Superior temporal gyrus (tissue), 1 donor: ENCODE measurements at regions not wholly inside any gene's neighbourhood (a gene's known extent, or its start where the extent isn't known, plus 50 kb on each side); places are given as distances from the start of the nearest gene placed in this dataset.
"Not testable (repeated sequence)": the region's sequence is repeated elsewhere in the genome, so short reads cannot be mapped to it uniquely, and the experiment has no call there.

Experiments
- DNase-seq: peaks from one replicate; pipeline ENCODE4 v3.0.0-alpha.2; 2016; ENCODE audit errors: extremely low spot score

DNA sequence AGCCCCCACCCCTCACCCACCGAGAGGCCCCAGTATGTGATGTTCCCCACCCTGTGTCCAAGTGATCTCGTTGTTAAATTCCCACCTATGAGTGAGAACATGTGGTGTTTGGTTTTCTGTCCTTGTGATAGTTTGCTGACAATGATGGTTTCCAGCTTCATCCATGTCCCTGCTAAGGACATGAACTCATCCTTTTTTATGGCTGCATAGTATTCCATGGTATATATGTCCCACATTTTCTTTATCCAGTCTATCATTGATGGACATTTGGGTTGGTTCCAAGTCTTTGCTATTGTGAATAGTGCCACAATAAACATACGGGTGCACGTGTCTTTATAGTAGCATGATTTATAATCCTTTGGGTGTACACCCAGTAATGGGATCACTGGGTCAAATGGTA, 79.2 kb downstream of the PXDC1 start:
- DNase-seq = not testable (repeated sequence)

DNA sequence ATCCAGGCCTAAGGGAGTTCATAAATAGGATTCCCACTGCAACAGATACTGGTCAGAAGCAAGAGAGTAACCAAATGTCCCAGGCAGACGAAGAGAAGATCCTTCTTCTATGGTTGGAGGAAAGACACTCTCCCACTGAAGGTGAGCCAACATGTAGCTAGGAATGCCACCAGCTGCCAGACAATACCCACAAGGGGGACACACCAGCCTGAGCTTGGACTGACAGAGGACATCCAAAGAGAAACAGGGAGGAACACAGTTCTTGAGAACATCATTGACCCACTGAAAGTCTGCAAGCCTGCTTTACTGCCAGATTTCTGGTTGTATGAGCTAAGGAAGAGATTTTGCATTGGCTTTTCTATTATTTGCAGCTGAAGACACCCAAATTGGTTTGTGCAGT, 80.1 kb downstream of the PXDC1 start:
- DNase-seq = no peak

DNA sequence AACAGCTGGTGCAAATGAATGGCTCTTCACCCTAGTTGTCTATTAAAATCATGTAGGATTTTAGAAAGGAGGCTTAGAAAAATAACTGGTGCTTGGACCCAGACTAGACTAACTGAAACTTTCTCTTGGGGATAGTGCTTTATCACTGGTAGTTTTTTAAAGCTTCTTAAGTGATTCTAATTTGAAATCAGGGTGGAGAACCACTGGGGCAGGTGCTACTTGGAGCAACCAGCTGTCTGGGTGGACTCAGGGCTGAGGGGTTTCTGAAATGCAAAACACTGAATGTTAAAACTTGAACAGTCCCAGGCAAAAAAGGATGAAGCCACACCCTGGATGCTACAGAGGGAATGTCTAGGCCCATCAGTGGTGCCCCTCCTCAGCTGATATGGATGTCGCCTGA, 81.2 kb downstream of the PXDC1 start:
- DNase-seq = no peak

DNA sequence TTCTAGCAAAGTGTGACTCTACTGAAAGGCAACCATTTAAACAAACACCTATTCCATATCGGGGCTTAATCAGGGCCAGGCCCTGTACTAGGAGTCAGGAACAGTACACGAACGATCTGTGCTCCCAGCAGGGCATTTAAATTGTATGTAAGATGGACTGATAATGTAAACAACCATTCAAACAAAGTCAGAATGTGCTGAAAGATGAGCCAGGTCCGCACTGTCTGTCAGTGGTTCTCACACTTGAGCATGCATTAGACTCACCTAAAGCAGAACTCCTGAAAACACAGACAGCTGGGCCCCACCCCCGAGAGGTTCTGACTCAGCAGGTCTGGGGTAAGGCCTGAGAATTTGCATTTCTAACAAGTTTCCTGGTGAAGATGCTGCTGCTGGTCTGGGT, 81.6 kb downstream of the PXDC1 start:
- DNase-seq = no peak

DNA sequence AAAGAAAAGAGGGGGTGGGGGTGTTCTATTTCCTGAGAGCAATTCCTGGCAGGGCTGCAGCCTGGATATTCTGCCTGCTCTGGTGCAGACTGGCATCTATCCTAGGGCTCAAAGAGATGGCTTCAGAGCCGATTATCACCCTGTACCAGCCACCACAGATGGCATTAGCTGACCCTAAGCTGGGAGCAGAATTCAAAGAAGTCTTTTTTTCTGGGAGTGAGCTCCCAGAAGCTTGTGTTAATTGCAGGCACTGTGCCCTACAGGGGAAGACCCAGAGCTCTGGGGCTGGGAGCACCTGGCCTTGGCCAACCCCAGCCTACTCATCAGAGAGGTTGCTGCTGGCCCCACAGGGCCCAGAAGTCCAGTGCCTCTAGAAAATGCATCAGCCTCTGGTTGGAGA, 85.9 kb downstream of the PXDC1 start:
- peak; percentile 80 for DNase-seq

DNA sequence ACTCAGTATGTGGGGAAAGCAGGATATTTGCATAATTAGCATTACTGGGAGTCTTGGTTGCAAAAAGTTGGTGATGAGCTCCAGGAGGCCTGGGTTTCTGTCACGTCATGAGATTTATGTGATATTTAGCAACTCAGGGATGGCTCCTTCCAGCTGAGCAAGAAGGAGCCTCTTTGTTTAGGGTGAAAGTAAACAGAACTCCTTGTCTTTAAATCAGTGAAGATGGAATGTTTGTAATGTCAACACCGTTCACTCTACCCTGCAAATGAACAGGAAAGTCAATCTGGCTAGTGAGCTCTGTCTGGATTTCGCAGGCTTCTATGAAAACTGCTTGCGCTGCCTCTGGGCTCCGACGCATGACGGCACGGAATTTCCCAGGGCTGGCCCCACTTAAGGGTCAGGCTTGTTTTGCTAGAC, 86.9 kb downstream of the PXDC1 start:
- DNase-seq = peak; percentile 32

DNA sequence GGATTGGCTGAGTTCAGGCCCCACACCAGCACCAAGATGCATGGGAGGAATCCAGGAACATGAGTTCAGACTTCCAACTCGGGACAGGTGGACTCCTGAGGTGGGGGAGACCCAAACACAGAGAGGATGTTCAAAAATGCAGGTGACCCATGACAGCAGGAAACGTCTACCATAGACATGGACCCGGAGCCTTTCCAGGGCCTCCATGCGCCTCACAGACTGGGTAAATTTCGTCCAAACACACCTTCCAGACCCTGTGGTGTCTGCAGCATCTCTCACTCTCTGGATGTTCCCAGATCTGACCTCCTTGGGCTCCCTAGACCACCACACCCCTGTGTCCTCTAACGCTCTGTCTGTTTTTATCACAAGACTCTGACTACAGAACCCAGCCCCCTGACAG, 87.7 kb downstream of the PXDC1 start:
- no peak for DNase-seq

DNA sequence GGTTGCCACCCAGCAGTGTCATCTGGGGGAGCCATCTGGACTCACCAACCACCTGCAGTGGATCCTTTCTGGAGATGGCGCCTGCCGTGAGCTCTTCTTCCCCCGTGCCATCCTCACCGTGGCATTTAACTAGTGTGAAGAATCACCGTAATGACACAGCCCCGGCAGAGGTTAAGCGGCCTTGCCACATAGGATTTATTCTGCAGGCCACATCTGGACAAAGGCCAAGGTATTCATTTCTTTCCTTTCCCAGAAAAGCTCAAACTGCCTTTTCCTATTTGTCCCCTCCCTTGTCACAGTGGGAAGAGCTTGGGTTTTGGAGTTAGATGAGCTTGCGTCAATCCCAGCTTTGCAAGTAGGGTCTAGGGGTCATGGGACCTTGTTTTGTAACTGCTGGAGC, 88.4 kb downstream of the PXDC1 start:
- no peak for DNase-seq

DNA sequence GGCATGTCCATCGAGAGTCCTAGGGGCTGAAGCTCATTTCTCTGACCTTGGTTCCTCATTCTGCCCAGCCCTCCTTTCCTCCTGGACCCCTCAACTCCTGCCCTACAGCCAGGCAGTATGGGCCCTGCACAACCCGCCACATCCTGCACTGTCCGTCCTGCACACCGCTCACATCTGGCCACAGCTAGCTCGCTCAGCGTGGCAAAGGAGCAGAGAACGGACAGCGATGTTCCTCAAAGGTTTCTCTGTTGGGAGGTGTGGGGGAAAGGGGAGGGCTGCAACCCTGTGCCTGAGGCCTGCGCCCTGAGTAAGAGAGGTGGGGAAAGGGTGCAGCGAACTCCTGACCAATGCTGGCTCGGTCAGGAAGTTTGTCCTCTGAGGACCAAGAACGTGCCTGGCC, 90.1 kb downstream of the PXDC1 start:
- DNase-seq = no peak

DNA sequence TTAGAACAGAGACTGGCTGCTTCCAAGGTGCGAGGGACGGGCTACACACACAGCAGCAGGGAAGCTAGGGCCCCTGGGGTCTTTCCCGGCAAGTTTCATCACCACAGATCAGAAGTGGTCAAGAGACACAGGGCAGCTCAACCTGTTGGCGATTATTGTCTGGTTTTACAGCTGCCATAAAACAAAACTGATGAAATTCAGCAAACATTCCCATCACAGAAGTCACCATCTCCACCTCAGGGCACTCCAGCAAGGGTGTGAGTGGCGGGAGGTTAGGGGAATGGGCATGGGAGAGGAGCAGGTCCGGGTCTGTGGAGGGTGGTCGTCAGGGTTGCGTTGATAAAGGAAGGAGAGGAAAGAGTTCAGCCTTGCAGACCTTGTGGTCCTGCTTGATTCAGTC, 91.0 kb downstream of the PXDC1 start:
- DNase-seq = no peak

DNA sequence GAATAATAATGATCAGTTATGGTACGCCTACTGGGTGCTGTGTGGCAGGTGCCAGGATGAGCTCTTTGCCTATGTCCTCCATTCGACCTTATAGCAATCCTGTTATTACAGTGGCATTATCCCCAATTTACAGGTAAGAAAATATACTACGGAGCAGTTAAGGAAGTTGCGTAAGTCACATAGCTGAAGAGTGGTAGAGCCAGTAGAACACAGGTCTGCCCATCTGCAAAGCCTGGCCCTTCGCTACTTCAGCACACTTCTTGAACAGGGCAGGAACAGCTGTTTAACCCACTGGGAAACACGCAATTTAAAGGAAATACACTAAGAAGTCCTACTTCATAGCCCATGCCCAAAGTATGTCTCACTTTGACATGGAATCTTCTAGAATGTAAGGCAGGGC, 91.8 kb downstream of the PXDC1 start:
- no peak for DNase-seq

DNA sequence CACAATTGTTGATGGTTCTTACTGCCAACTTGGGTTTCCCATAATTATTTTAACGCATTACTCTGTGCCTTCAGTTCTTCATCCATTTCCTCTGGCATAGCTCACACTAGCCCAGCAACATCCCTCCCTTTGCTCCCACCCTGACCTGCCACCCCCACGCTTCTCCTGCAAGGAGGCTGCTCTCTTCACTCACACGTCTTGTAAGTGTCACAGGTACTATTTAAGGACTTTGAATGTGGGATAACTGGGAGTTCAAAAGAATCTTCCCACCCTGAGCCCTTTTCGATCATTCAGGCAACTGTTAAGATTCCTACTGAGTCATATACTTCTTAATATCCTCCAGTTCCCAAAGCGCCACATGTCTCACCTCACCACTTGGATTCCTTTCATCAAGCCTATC, 95.4 kb downstream of the PXDC1 start:
- DNase-seq = no peak

DNA sequence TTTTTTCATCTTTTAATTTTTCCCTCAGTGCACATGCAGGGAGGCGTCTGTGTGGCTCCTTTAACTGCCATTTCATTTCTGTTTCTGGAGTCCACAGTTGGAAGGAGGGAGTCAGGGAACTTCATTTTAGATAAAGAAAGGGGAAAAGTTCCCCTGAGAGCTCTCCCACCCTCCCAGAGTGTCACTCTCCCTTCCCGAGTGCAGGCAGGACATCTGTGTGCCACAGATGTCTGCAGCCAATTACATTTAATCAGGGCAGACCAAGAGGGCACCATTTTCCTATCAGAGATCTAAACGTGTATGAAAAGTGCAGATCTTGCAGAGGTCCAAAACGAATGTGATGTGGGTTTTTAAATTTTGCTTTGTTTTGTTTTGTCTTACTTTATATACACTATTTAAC, 96.6 kb downstream of the PXDC1 start:
- no peak for DNase-seq

DNA sequence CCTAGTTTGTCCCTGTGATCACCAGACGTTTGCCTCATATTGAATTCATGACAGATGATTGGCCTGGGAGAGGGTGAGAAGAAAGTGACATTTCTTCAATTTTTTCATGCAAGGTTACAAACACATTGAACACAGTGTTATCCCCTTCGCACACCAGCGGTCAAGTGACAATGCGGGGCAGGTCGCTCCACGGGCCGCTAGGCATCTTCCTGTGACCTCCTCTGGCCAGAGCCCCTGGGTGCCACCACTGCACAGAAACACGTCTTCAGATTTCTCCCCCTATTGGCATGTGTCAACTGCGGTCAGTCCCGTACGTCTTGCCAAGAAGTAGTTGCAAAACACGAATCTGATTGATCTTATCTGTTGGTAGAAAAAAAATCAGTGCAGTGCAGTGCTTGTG, 97.1 kb downstream of the PXDC1 start:
- no peak for DNase-seq

DNA sequence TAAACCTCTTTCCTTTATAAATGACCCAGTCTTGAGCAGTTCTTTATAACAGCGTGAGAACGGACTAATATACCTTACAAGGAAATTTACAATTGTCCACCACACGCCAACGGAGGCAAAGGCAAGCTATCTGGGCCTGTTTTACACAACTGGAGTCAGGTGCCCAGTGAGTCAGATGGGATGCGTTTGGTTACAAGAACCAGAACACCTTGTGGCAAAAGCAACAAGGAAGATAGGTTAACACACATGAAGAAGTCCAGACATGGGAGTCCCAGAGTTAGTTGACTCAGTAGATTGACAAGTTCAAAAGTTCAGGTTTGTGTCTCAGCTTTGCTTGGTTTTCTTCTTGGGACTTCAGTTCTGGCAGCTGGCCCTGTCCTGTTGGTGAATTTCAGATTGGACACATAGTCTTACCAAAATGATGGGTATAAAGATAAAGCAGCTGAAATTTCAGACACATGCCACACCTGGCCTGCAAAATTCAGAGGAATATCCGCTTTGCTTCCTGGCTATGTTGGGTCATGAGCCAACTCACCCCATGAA, 97.9 kb downstream of the PXDC1 start:
- DNase-seq = no peak

DNA sequence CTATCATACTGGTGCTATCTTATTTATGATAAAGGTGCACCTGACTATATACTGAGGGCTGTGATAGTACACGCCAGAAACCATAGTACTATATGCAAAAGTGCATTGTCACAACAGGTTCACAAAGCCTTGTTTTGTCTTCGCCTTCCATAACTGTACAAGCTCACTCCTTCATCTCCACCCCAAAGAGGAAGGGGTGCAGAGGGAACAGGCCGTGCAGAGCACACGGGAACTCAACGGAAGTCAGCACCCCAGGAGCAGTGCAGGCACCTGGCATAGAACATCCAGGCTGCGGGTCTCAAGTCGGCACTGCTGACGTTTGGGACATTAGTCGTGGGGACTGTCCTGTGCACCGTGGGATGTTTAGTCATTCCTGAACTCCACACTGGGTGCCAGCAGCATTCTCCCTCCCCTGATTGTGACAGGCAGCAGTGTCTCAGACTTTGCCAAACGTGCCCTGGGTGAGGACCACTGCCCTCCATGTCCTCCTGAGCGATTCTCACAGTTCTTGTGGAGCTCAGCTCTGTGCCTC, 99.7 kb downstream of the PXDC1 start:
- DNase-seq = no peak

DNA sequence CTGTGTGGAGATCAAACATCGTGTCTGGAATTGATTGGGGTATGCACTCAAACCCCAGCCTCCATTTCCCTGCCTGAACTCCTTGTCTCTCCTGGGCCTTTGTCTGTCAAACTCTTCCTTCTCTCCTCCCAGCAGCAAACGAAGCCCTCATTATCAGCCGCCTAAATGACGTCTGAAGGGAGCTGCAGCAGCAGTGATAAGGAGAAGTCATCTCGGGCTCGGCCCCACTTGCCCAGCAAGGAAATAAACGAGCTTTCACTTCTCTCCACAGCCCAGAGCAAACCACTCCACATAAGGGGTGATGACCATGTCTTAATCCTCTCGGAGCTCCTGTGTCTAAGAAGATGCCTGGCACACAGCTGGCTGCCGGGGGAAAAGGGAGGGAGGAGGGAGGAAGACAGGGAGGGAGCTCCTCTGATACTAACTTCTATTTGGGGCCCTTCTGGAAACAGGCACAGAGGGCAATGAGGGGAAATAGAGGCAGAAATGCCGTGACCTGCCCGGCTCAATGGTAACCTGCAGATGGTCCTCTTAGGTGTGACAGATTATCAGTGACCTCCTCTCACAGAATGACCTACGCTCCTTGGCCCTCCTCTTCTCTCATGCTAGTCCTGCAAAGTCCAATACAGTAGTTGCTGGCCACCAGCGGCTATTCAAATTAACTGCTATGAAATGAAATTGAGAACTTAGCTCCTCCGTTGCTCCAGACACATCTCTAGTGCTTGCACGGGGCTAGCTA, 100.4 kb downstream of the PXDC1 start:
- no peak for DNase-seq

DNA sequence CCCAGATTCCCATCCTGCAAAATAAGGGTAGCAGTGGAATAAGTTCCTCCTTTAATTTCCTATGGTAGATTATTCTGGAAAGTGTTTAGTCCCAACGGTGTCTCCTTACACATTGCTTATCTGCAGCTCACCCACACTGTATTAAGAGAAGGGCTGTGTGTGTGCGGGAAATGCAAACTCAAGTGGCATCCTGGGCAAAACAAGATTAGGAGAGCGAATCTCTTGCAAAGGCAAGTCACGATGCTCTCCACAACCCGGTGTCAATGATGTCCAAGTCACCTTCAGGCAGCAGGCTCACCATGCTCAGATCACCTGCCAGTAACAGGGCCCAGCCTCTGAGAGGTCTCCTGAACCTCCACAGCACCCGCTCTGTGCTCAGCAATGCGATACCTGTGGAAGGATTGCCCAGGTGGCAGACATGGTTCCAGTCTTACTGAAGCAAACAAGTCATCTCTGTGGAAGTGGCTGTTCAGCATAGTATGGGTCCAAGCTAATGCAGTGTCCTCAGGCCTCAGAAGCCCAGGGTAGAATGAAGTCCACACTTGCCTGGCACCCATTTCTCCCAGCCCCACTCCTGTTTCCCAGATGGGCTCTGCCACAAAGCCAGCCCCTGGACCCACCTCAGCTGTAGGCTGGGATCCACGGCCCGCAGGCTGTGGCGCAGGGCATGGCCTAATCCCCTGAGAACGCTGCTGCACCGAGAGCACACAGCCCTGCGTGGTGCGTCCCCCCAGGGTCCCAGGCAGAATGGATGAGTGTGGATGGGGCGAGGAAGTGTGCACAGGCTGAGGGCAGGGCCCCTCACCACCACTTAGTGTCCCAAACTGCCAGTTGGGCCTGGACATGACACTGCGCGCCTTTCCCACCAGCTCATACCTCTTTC, 101.2 kb downstream of the PXDC1 start:
- no peak for DNase-seq

DNA sequence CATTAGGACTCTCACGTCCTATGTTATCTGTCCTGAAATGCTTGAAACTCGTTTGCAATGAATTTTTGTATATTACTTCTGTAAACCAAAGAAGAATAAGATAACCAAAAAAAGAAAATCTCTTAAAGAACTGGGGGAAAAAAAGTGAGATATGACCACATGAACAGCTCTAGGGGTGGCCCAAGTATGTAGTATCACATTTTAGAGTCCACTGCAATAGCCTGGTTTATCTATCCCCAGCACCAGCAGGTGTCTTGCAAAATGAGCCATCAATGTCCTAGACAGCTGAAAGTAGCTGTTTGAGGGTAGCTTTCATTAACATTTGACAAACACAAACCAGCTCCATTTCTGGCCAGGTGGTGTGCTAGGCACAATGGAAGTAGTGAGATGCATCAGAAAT, 102.8 kb downstream of the PXDC1 start:
- DNase-seq = no peak

DNA sequence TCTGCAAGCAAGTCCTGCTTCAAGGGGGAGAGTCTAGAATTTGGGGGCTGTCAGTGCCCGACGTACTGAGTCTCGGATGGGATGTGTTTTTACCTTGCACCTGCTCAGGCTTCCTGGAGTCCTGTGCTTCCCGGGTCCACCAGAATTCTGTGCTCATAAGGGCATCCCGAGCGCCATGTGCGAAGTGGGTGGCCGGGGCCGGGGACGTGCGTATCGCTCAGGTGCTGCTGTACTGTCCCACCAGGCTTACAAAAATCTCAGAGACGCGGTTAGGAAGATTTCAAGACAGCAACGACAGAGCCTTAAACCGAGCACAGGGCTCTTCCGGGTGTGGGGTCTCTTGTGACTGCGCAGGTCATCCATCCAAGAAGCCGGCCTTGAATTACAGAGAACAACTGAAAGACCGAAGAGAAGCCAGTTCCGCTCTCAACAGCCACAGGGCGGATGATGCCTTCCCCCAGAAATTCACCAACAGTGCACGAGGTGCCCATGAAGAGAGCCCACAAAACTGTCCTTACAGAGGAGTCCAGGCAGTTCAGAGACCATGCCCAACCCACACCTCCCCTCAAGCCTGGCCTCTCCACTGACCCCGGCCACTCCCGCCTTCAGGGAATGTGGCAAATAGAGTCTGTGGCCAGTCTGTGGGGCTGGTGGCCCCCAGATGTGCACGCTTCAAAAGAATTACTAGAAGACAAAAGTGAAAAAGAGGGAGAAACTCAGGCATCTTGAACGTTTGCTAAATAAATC, 104.7 kb downstream of the PXDC1 start:
- no peak for DNase-seq

DNA sequence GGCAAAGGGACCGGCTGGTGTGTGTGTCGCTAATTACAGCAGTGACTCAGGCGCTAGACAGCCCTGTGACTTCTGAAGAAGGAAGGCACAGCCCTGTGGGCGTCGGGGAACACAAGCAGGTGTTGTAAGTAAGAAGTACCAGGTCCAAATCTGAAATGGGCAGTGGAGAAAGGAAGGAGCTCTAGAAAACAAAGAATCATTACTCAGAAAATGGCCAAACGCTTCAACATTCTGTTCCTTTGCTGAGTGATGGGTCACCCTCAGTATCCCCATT, 106.8 kb downstream of the PXDC1 start:
- DNase-seq = peak; percentile 48
